AG04450 (cell line): ENCODE measurements at regions not wholly inside any gene's neighbourhood (a gene's known extent, or its start where the extent isn't known, plus 50 kb on each side); places are given as distances from the start of the nearest gene placed in this dataset.

Experiments used
- CTCF ChIA-PET: fragments of 300-600, 350-600 bp; formaldehyde crosslinking; extraction: SDS; loops from one replicate; lab custom pipeline; 2022; ENCODE audit warnings: antibody characterized with exemption, inconsistent platforms; lab: Charles Lee
- POLR2A ChIA-PET: fragments of 350-600 bp; formaldehyde crosslinking; extraction: SDS; loops from one replicate; lab custom pipeline; 2021; ENCODE audit warnings: antibody characterized with exemption, inconsistent platforms; lab: Yijun Ruan, JAX
- DNase-seq: peaks from one replicate; pipeline ENCODE4 v3.0.0-alpha.2; 2011; ENCODE audit warnings: low read depth, low spot score
- H3K27ac ChIP-seq: one replicate; pipeline ENCODE4 v1.5.1; 2012; ENCODE audit warnings: low read depth, low read length, control low read depth
- H3K27me3 ChIP-seq: one replicate; pipeline ENCODE4 v1.6.0; 2012; ENCODE audit warnings: low read length; ENCODE audit not compliant: control insufficient read depth, insufficient read depth
- H3K4me3 ChIP-seq: 2 replicates; pipeline ENCODE4 v1.5.1; 2011; ENCODE audit warnings: mild to moderate bottlenecking, low read depth, low read length, control low read depth
- H3K9me3 ChIP-seq: 2 replicates; pipeline ENCODE4 v1.5.1; 2012; ENCODE audit warnings: low read length; ENCODE audit not compliant: control insufficient read depth, insufficient read depth
- TF ChIP-seq, protein P1 (sequence below): IDR thresholded peaks from 2 replicates; pipeline ENCODE4 v1.5.1; 2011; ENCODE audit warnings: low read depth, low read length, control low read depth, inconsistent platforms

- no peak overlapping the region for H3K4me3 ChIP-seq
- no peak for DNase-seq
- no peaks in the 10 kb centered on the region for H3K9me3 ChIP-seq
- no peaks in the 10 kb centered on the region for H3K27me3 ChIP-seq
- ChIA-PET POLR2A (no interaction called here), CTCF (no interaction called here)
- H3K27ac ChIP-seq = no peak overlapping the region
- TF ChIP-seq, protein P1, sequence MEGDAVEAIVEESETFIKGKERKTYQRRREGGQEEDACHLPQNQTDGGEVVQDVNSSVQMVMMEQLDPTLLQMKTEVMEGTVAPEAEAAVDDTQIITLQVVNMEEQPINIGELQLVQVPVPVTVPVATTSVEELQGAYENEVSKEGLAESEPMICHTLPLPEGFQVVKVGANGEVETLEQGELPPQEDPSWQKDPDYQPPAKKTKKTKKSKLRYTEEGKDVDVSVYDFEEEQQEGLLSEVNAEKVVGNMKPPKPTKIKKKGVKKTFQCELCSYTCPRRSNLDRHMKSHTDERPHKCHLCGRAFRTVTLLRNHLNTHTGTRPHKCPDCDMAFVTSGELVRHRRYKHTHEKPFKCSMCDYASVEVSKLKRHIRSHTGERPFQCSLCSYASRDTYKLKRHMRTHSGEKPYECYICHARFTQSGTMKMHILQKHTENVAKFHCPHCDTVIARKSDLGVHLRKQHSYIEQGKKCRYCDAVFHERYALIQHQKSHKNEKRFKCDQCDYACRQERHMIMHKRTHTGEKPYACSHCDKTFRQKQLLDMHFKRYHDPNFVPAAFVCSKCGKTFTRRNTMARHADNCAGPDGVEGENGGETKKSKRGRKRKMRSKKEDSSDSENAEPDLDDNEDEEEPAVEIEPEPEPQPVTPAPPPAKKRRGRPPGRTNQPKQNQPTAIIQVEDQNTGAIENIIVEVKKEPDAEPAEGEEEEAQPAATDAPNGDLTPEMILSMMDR = no peak
These were observed 1775.1 kb upstream of the PIK3C3 start for GRCh38 chr18:40179729-40180461.

- Histone ChIP-seq H3K27ac (no peak overlapping the region), H3K9me3 (no peaks in the 10 kb centered on the region), H3K27me3 (no peaks in the 10 kb centered on the region), H3K4me3 (no peak overlapping the region)
- no peak for DNase-seq
- ChIA-PET CTCF (interaction anchor here (1.1 kb wide), 1 partner anchor 9 kb away, joined by 8 read pairs; no protein-coding TSS in a partner anchor), POLR2A (no interaction called here)
- TF ChIP-seq, protein P1 = no peak
These were observed 1787.0 kb upstream of the PIK3C3 start for GRCh38 chr18:40168026-40168425.

GRCh38 chr18:40163254-40163653 is 1791.8 kb upstream of the PIK3C3 start:
- Histone ChIP-seq H3K4me3 (no peak overlapping the region), H3K9me3 (no peaks in the 10 kb centered on the region), H3K27me3 (no peaks in the 10 kb centered on the region), H3K27ac (no peak overlapping the region)
- POLR2A ChIA-PET = no interaction called here
- CTCF ChIA-PET = interaction anchor here (0.7 kb wide), 1 partner anchor 34 kb away, joined by 3 read pairs; no protein-coding TSS in a partner anchor
- DNase-seq = no peak
- TF ChIP-seq, protein P1 = no peak

DNA sequence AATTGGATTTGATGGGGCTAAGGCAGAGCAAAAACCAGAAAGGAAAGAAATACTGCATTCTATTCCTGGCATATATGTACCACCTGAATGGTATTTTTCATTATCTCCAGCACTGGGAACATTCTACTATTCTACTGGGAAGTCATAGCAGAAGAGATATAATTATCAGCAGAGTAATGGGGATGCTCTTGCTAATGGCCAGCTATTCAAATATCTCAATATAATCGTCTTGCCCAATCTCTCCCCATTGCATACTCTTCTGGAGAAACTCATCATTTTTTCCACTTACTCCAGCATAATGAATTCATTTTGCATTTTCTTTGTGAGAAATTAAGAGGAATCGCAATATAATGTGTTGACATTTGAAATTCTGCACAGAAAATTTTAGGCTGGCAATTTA is 1794.7 kb upstream of the PIK3C3 start:
- CTCF ChIA-PET = interaction anchor here (1.5 kb wide), 1 partner anchor 16 kb away, joined by 5 read pairs; no protein-coding TSS in a partner anchor
- Histone ChIP-seq H3K4me3 (no peak overlapping the region), H3K9me3 (no peaks in the 10 kb centered on the region), H3K27me3 (no peaks in the 10 kb centered on the region), H3K27ac (no peak overlapping the region)
- TF ChIP-seq, protein P1 = no peak
- DNase-seq = no peak
- POLR2A ChIA-PET = no interaction called here
